GM19438 (cell line): ENCODE measurements at regions not wholly inside any gene's neighbourhood (a gene's known extent, or its start where the extent isn't known, plus 50 kb on each side); places are given as distances from the start of the nearest gene placed in this dataset.
"Not testable (repeated sequence)": the region's sequence is repeated elsewhere in the genome, so short reads cannot be mapped to it uniquely, and the experiment has no call there.

Source experiments
- ATAC-seq: cut with Tn5 transposase; IDR thresholded peaks from one replicate; pipeline ENCODE4 v1.9.1; 2021; ENCODE audit warnings: low read depth; ENCODE audit not compliant: unreplicated experiment

- no peak for ATAC-seq
Observed at GRCh38 chr15:87753539-87753938, 503.0 kb downstream of the NTRK3 start.

DNA sequence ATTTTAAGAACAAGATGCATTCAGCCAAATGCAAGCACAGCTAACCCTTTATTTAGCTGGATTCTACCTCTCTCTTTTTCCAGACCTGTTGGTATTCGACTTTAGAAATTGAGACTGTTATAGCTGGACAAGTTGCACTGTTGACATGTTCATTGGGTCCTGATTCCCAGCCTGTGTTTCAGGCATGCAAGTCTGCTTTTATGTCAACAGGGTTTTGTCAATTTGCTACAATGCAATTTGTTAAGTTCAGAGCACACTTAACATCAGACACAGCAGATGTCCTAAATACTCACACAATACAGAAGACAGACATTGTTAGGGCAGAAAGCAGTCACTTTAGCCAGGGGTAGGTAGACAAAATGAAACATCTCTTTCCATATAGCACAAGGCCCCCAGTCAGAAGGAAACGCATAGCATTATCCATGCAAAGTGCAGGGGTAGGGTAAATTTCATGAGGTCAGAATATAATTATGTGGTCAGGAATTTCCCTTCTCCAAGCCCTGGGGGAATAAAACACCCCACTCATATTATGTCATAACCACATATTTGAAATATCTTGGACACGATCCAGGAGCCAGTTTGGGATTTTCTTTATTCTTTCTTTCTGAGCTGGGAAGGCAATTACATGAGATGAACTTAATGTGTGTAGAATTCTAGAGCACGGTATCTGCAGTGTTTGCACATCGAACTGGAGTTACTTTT lies 504.1 kb downstream of the NTRK3 start:
- no peak for ATAC-seq

DNA sequence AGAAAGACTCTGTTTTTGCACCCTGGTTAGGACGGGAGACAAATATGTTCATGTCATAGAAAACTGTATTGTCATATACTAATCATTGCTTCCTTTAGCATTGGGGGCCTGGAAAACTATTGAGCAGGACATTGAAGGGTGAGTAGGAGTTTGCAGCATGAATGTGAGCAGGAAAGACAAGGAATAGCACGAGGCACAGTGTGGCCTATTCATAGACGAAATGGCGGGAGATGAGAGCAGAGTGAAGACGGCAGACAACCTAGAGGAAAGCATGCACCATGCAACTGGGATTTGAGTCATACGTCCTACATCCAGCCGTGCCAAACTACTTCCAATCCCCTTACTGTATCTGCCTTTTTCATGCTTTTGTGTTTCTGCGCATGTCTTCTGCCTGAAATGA lies 508.1 kb downstream of the NTRK3 start:
- ATAC-seq: no peak

GRCh38 chr15:87747087-87747486 lies 509.5 kb downstream of the NTRK3 start:
- ATAC-seq: no peak

GRCh38 chr15:87746333-87746732 lies 510.2 kb downstream of the NTRK3 start:
- ATAC-seq: no peak

DNA sequence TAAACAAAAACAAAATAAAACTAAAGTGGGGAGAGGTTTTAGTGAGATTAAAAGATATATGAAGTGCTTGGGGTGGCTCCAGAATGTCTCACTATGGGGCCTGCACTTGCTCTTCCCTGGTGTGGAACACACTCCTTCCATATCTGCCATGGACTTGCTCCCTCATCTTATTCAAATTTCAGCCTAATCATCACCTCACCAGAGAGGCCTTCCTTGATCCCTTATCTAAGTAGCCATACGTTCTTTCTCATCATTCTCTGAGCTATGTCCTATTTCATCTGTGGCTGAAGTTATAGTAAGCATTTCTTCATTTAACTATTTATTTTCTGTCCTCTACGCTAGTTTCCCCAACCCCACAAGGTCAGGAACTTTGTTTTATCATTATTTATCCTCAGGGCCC lies 511.7 kb downstream of the NTRK3 start:
- no peak for ATAC-seq

DNA sequence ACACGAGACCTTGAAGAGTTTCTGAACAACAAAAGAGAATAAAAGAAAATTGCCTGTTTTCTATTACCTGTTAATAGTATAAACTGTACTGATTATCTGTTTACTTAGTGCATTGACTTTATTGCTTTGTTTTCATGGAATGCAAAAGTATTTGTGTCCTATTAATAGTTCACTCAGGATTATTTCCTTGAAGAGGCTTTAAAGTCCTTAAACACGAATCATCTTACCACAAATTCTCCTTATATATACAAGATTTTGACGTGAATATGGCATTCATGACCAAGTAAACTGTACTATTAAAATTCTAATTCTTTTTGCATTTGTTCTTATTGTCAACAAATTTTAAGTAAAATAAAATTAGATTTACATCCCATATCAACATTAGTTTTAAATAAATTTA lies 513.0 kb downstream of the NTRK3 start:
- no peak for ATAC-seq

DNA sequence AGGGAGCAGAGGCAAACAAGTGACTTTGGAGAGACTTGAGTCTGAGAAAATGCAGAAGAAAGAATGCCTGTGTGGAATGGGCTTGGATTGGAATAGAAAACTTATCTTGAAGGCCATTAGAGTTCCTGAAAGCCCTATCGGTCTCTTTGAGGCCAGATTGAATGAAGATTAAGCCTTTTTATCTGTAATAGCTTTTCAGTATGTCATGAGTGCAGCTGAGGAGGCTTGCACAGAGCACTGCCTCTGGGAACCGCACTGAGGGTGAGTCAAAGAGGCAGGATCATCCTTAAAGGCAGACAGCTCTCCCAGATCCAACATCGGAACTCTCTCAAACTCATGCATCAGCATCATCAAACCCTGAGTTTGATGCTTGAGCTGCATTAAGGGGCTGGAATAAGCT lies 515.2 kb downstream of the NTRK3 start:
- ATAC-seq: no peak

DNA sequence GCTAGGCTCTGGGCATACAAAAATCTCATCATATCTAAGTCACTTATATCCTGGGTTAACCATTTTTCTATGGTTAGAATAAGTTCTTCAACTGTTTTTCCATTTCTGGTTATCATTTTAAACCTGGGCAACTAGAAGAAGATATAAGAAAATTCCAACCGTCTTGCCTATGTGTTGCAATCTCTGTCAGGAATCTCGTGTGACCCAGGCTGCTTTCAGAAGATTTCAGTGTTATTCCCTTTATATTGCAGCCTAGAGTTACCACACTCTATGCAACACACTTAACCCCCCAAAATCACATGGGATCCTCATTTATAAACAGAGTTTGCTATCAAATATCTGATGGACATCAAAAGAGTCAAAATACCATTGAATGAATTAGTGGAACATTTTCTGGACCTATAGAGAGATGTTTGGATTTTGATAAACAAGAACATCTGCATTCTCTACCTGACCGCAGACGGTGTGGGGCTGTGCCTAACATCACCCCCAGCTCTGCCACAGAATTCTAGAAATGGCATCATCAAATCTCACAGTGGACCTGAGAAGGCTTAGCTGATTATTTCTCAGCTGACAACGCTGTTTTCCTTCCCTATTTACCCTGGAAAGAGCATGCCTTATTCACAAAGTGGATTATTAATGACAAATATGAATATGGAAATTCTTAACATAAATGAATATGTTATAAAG lies 515.7 kb downstream of the NTRK3 start:
- no peak for ATAC-seq

DNA sequence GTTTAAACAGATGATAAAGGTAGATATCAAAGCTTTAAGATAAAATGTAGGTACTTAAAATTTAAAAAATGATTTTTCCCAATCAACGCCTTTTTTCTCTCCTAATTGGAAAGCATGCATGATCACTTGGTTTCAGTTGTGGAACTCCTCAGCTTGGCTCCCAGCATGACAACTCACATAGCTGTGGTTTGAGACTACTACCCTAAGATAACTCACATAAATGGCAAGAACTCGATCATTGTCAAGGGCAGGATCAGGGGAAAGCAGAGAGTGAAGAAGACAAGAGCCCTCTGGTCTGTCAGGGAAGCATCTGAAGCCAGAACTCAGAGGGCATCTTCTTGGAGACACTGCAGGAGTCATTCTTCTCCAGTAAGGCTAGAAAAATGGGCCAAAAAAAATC lies 516.7 kb downstream of the NTRK3 start:
- ATAC-seq: no peak

DNA sequence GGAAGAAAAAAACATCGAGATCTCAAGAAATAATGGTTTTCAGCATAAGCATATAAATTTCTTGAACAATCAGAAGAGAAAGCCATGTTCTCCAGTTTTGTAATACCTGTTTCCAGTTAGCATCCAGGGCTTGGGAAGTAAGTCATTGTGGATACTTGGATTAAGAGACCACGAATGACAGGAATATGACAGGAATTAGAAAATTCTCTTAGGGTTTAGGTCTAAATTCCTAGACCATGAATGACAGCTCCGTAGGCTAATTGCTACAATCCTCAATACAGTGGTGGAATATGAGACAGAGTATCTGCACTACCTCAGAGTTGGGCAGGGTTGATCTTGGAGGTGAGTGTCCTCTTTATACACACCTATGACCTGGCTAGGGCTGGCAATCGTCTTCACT lies 517.5 kb downstream of the NTRK3 start:
- no peak for ATAC-seq

DNA sequence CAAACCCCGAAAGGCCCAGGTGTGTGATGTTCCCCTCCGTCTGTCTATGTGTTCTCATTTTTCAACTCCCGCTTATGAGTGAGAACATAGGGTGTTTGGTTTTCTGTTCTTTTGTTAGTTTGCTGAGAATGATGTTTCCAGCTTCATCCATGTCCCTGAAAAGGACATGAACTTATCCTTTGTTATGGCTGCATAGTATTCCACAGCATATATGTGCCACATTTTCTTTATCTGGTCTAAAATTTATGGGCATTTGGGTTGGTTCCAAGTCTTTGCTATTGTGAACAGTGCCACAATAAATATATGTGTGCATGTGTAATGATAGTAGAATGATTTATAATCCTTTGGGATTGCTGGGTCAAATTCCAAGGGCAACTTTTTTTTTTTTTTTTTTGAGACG lies 519.1 kb downstream of the NTRK3 start:
- ATAC-seq: not testable (repeated sequence)

- no peak for ATAC-seq
Observed at GRCh38 chr15:87736891-87737389, 519.6 kb downstream of the NTRK3 start.

DNA sequence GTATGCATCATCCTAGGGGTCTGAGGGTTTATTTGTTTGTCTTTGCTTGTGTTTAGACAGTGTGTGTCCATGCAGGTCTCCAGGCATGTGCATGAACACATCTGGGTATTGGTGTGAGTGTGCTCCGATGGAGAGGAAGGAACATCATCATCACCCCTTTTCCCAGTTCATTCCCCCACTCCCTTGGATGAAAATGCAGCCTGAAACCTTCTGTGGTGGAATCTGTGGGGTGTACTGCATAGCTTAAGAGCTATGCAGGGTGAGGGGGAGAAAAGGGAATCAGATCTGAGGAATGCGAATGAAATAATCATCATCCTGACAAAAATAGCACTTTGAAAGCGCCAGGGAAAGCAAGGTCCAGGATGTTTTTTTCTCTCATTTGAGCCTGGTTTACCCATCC lies 520.1 kb downstream of the NTRK3 start:
- no peak for ATAC-seq

- no peak for ATAC-seq
Observed at GRCh38 chr15:87735522-87735921, 521.0 kb downstream of the NTRK3 start.

DNA sequence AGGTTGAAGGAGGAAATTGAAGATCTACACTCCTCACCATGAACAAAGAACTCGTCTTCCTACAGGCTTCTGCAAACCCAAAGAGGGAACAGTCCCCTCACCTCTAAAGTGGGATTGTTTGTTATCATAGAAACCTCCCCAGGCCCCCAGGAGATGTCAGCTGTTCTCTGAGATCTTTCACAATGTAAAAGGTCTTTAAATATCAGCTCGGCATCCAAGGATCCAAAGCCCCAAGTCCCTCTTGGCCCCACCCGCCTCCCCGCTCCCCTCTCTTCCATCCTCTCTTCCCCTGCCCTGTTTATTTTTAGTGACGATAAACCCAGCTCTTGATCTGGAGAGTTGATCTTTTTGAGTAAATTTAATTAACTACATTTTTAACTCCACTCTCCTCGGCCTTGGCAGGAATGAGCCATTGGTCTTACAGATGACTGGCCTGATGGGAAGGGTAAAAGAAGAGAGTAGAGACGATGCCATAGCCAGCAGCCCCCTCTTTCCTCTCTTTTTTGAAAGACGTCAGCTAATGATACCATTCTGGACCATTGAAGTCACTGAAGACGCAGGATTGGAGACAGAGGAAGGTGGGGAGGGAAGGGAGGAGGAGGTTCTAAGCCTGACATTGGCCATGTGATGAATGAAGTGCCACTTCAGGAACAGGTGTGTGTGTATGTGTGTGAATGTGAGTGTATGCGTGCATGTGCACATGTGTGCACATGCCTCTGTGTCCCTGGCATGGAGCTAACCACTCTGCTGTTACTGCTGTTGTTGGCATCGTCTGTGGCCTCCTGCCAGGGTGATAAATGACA lies 521.8 kb downstream of the NTRK3 start:
- ATAC-seq: no peak

DNA sequence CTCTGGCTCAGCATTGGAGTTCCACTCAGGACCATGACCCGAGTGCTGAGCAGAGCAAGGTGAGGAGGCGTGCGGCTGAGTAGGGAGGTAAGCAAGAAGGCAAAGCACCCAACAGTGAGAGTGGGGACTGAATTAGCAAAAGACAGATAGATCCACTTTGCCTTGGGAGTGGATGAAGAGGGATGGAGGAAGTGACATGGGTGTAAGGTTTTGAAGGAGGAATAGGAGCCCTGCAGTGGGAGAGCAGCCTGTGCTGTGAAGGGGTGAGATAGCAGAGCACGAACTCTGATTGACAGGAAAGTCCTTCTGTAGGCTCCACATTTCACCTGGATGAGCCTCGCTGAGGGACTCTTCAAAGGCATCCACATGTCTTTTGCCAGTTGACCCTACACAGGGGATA lies 522.6 kb downstream of the NTRK3 start:
- no peak for ATAC-seq

GRCh38 chr15:87733541-87733941 lies 523.0 kb downstream of the NTRK3 start:
- no peak for ATAC-seq

DNA sequence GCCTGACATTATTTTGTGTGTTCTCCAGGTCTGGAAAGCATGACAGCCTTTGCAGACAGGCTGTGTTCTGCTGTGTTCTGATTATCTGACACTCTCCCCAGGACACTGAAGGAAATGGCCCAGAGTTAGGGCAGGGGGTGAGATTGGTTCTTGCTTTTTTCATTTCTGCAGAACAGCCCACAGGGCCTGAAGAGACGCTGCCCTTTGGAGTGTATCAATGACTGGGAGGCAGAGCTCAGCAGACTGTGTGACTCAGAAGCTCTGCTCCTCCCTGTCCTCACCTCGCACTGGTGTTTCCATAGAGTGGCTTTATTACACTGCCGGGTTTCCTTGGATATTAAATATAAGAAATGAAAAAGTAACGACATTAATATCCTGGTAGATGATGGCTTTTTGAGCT lies 523.6 kb downstream of the NTRK3 start:
- ATAC-seq: no peak

DNA sequence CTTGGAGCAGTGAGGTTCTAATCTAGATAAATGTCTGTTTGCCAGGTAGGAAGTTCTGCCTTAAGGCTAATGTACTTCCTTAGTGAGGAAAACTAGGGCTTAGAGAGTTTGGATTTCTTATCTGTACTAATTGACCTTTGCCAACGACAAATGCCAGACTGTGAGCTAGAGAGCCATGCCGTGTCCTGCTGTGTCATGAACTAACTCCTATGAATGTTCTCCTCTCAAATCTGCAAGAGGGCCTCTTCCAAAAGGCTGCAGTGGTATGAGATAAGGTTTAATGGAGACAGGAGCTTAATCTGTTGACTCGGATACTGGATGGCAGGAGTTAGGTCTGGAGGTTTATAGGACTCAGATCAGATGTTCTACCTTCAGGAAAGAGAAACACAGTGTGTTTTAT lies 524.9 kb downstream of the NTRK3 start:
- ATAC-seq: no peak

DNA sequence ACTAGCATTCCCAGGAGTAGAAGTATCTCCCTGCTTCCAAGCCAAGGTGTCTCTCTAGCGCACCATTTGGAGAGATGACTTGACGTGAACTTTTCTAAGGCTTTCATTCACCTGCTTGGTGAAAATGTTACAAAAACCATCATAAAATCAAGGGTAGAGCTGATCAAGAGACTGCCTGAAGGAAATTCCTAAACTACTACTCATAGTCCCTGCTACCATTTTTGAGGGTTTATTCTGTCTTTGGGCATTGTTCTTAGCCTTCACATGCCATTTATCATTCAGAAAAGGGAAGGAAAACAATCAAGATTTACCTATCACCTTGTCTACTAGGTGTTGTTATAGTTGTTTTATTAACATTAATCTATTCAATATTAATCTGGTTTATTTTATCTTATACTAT lies 525.8 kb downstream of the NTRK3 start:
- no peak for ATAC-seq
